GM19452 (cell line): ENCODE measurements at regions not wholly inside any gene's neighbourhood (a gene's known extent, or its start where the extent isn't known, plus 50 kb on each side); places are given as distances from the start of the nearest gene placed in this dataset.
"Not testable (repeated sequence)": the region's sequence is repeated elsewhere in the genome, so short reads cannot be mapped to it uniquely, and the experiment has no call there.

ENCODE experiments used
- ATAC-seq: cut with Tn5 transposase; IDR thresholded peaks from one replicate; pipeline ENCODE4 v1.9.1; 2021; ENCODE audit not compliant: unreplicated experiment

- not testable (repeated sequence) for ATAC-seq
These were observed 211.5 kb downstream of the BANP start for GRCh38 chr16:88162778-88163177.

GRCh38 chr16:88164196-88165039, 213.2 kb downstream of the BANP start:
- not testable (repeated sequence) for ATAC-seq

DNA sequence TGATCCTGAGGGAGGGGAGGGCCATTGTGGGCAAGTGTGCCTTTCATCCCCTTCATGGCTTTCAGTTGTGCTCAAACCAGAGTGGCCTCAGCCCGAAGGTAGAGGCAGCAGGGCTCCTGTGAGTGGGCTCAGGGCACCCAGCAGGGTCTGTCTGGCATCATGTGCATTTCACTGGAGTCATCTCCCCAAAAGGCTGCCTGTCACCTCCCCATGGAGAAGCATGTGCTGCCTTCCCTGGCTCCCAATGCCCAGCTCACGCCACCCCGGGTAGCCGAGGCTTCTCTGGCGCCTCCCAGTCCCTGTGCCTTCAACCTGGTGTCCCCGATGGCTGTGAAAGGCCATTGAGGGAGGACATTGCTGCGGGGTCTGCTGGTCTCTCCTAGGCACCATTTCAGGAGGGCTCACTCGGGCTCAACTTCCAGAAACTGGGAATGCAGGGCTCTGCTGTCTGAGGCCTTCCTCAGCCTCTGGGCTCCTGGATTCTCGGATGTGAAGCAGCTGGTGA, 213.9 kb downstream of the BANP start:
- ATAC-seq, result not testable (repeated sequence)

GRCh38 chr16:88165683-88166082, 214.4 kb downstream of the BANP start:
- ATAC-seq, result not testable (repeated sequence)

DNA sequence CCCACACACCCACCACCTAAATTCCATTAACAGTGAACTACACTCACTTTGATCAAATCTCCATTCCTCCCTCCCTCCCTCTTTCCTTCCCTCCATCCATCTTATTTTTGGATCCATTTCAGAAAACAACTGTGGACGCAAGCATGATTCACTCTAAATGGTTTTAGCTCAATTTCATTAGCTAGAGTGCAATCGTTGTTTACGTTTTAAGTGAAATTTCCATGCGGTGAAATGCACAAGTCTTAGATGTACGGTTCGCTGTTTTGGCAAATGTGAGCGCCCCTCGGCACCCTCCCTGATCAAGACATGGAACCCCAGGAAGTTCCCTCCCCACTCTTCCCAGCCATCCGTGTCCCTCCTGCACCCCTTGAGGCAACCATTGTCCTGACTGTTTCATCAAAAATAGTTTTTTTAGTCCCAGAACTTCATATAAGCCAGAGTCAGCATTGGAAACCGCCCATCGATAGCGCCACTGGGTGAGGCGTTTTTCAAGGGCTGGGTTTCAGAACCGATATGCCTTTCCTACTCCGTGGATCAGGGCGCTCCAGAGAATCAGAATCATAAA, 215.1 kb downstream of the BANP start:
- not testable (repeated sequence) for ATAC-seq

- ATAC-seq, result not testable (repeated sequence)
These were observed 214.8 kb upstream of the ZNF469 start for GRCh38 chr16:88167798-88168556.

DNA sequence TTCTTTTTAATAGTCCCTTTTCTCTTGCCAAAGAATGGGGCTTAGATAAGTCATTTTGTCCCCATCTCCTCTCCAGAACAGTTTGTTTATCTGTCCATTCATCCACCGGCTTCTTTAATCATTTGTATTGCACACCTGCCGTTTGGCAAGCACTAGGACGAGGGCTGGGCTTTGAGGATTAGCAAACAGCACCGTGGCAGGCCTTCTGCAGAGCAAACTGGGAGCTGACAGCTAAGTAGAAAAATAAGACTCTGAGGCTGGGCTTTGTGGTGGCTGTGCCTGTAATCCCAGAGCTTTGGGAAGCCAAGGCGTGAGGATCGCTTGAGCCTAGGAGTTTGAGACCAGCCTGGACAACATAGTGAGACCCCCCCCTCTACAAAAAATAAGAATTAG, 214.2 kb upstream of the ZNF469 start:
- not testable (repeated sequence) for ATAC-seq

GRCh38 chr16:88169136-88169830, 213.5 kb upstream of the ZNF469 start:
- ATAC-seq, result not testable (repeated sequence)

DNA sequence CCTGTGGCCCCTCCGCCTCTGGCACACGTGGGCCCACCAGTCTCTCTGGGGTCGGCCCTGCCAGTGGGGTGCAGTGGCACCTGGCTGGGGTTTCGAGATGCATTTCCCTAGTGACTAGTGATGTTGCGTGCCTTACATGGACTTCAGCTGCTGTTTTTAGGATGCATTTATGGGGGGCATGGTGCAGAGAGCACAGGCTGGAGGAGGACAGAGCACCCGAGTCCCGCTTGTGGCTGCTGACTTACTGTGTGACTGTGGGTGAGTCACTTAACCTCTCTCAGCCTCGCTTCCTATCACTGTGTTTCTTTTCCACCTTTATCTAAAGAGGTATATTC, 213.0 kb upstream of the ZNF469 start:
- not testable (repeated sequence) for ATAC-seq

DNA sequence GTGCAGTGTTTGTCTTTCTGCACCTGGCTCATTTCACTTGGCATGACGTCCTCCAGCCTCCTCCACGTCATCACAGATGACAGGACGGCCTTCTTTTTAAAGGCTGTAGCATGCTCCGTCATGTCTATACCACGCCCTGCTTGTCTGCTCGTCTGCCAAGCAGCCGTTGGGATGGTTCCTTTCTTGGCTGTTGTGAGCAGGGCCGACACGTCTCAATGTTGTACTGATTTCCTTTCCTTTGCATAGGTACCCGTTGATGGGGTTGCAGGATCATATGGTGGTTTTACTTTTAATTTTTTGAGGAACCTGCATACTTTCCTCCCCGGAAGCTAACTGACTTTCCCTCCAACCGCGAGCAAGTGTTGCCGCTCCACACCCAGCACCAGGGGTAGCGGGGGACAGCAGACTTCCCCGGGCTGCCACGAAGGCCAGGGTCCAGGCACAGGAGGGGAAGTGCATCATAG, 212.2 kb upstream of the ZNF469 start:
- no peak for ATAC-seq

GRCh38 chr16:88171126-88171525, 211.6 kb upstream of the ZNF469 start:
- ATAC-seq, result not testable (repeated sequence)

- not testable (repeated sequence) for ATAC-seq
These were observed 206.6 kb upstream of the ZNF469 start for GRCh38 chr16:88176184-88176583.

DNA sequence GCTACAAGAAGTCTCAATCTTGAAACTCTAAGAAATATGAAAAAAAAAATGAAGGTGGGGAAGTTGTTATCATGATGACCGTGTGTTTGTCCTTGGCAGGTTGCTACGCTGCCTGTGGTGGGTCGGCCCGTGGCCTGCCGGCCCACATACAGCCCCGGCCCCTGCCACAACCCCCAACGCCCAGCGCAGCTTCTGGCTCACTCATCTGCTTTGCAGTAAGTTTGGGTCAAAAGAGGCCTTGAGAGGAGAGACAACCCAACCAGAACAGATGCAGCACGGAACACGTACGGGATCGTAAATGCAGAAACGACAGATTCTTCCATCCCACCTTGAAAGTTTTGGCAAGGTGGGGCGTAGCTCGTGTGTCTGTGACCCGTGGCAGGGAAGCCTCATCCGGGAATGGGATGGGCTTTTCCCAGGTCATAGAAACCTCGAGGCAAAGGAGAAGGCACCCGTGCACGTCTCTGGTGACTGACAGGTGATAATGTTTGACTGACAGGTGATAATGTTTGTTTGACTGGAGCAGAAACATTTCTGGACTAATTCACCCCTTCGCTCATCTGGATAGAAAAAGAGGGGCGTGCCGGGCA, 206.1 kb upstream of the ZNF469 start:
- ATAC-seq, result not testable (repeated sequence)

DNA sequence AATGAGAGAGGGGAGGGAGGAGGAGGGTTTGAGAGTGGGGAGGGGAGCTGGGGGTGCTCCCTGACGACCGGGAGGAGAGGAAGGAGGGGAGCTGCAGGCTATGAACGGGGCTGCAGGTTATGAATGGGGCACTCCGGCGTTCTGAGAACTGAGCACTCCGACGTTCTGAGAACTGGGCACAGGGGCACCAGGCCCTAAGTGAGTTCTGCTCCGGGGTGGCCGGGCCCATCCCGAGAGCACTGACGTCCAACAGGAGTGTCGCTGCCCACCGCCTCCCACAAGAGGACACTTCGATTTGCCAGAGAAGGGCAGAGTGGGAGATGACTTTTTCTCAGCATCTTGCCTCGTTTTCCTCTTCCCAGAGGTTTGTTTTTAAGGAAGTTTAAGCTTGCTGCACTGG, 204.5 kb upstream of the ZNF469 start:
- ATAC-seq, result not testable (repeated sequence)

DNA sequence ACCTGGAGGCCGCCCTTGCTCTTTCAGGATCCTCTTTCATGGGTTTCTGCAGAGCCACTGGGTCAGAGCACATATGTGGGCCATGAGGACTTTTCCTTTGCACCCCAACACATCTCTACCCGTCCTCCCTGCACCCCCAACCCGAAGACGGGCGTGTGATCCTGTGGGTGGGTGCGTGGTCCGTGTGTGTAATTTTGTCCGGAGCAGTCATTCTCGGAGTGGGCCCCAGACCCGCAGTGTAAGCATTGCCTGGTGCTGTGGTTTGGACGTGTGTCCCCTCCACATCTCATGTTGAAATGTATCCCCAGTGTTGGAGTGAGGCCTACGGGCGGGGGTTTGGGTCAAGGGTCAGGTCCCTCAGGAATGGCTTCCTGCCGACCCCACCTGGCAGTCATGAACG, 203.9 kb upstream of the ZNF469 start:
- not testable (repeated sequence) for ATAC-seq

DNA sequence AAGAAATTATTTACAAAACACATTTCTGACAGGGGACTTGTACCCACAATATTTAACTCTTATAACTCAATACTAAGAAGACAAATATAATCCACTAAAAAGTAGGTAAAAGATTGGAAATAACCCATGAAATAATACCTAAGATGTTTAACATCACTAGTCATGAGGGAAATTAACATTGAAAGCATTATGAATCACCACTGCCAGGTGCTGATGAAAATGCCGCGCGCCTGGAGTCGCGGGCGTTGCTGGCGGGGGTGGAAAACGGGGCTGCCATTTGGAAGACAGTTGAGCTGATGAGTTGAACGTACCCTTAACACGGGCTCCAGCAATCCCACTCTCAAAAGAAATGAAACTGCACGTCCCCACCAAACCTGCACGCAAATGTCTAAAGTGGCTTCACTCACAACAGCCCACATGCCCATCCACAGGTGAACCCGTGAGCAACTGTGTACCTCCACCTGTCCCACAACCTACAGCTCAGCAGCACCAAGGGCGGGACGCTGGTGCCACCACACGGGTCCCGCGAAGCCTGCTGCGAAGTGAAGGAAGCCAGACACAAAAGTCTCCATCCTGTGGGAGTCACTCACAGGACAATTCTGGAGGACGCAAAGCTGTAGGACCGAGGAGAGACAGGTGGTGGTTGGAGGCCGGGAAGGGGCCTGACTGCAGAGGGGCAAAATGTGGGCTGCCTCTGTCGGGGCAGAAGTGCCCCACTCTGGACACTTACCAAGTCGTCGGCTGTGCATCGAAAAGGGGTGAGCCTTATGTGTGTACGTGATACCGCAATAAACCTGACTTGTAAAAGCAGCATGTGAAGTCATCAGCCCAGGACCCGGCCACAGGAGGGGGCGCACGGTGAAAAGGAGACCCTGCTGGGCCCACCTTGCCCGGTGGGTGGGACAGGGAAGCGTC, 199.5 kb upstream of the ZNF469 start:
- not testable (repeated sequence) for ATAC-seq

DNA sequence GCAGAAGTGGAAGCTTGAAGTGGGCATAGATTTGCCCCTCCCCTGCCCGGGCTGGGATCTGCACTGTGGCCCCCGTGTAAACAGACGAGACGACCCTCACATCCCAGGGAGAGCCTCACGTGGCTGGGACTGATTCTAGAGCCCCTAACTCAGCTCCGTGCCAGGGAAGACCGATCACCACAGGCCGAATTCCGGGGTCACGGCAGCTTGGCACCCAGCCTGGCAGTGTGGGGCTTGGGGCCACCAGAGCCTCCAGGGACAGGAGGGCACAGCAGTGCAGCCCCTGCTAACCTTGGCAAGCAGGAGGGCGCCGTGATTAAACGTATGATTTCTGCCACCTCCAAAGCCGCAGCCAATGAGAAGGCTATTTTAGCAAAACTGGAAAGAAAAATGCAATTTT, 198.7 kb upstream of the ZNF469 start:
- ATAC-seq, result not testable (repeated sequence)

- ATAC-seq, result not testable (repeated sequence)
These were observed 198.0 kb upstream of the ZNF469 start for GRCh38 chr16:88184566-88185355.

DNA sequence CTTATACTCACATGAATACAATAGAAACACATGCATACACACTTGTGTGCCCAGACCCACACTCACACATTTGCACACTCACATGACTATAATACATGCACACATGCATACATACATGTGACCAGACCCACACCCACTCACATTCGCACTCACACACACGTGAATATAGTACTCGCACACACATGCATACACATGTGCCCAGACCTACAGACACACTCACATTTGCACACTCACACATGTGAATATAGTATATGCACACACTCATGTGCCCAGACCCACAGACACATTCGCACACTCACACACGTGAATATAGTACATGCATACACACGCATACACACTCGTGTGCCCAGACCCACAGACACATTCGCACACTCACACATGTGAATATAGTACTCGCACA, 197.4 kb upstream of the ZNF469 start:
- not testable (repeated sequence) for ATAC-seq
